ENCODE measurements at regions not wholly inside any gene's neighbourhood (a gene's known extent, or its start where the extent isn't known, plus 50 kb on each side); places are given as distances from the start of the nearest gene placed in this dataset.

DNA sequence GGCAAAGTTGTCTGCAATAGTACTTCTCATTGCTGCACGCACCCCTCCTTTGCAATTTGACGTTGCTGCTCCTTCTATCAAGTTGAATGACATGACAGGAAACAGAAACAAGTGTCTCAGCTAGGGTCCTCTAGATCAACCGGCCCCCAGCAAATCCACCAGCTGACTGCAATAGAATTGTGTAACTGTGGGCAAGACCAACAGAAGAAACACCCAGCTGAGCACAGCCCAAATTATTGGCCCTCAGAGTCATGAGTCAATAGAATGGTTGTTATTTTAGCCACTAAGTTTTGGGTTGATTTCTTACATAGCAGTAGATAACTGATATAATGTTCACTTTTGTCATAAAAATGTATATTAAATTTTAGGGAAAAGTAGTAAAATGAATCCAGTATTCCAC lies 202.7 kb downstream of the MAFB start:
- no peak for TF ChIP-seq CTCF (IDR thresholded peaks at IDR 0.05; ENCODE audit: insufficient read depth, low read length, poor library complexity, severe bottlenecking)
- TF ChIP-seq EZH2phosphoT487 (conservative IDR thresholded peaks at IDR 0.05; ENCODE audit: low read length) = no peak

Data from SU-DHL-6 (cell line).